Stimulated activated naive B cell treated with anti-CD40 and anti-IgM and Interleukin-4, amounts not matched to agents 10 μg/mL and 1 μg/mL and 100 μg/mL, for 72 hours (primary cell): ENCODE measurements at regions not wholly inside any gene's neighbourhood (a gene's known extent, or its start where the extent isn't known, plus 50 kb on each side); places are given as distances from the start of the nearest gene placed in this dataset.
"Not testable (repeated sequence)": the region's sequence is repeated elsewhere in the genome, so short reads cannot be mapped to it uniquely, and the experiment has no call there.

Experiments
- ATAC-seq, 2 donors: fragments of 150-1000 bp; cut with Tn5 transposase; replicated peaks; 2 replicates each; pipeline ENCODE4 v1.10.0; 2021; ENCODE audit warnings: moderate library complexity in 1 of 2
- DNase-seq: peaks from one replicate; pipeline ENCODE4 v3.0.0; 2021
- H3K27ac Mint-ChIP-seq: one replicate; pipeline ENCODE4 v1.8.0; 2022; ENCODE audit warnings: mild to moderate bottlenecking, mixed read lengths
- H3K27me3 Mint-ChIP-seq, 2 donors: one replicate each; pipeline ENCODE4 v1.8.0; 2022; ENCODE audit warnings: mixed read lengths in 2 of 2
- H3K36me3 Mint-ChIP-seq, 2 donors: one replicate each; pipeline ENCODE4 v1.8.0; 2022; ENCODE audit warnings: mixed read lengths in 2 of 2, mild to moderate bottlenecking in 1 of 2
- H3K4me1 Mint-ChIP-seq, 2 donors: one replicate each; pipeline ENCODE4 v1.8.0; 2022; ENCODE audit warnings: mixed read lengths in 2 of 2, mild to moderate bottlenecking in 1 of 2
- H3K4me3 Mint-ChIP-seq, 2 donors: one replicate each; pipeline ENCODE4 v1.8.0; 2022; ENCODE audit warnings: mild to moderate bottlenecking in 2 of 2, mixed read lengths in 2 of 2, moderate library complexity in 1 of 2
- H3K9me3 Mint-ChIP-seq, 2 donors: one replicate each; pipeline ENCODE4 v1.8.0; 2022; ENCODE audit warnings: mixed read lengths in 2 of 2, mild to moderate bottlenecking in 1 of 2

DNA sequence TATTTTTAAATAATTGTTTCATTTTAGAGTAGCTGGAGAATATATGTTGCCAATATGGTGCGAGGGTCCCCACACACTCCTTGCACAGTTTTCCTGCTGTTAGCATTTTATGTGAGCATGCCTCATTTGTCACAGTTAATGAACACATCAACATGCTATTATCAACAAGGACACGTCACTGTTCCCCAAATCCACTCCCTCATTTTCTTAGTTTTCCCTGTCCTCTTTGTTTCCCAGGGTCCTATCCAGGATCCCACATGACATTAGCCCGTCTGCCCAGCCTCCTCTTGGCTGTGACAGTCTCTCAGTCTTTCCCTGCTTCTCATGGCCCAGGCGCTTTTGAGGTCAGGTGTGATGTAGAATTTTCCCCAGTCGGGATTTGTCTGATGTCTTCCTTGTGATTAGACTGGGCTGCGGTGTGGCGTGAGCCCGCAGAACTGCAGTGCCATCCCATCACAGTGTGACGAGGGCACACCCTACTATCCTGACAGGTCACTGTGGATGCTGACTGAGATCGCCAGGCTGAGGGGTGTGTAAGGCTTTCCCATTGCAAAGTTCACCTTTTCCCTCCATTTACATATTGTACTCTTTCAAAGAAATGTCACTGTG, 450.6 kb upstream of the B3GAT1 start:
- Mint-ChIP-seq H3K4me3 (no peak overlapping the region), H3K27me3 (peaks cover 0 to 9% of the 10 kb centered on the region in 2 donors), H3K27ac (no peak overlapping the region), H3K4me1 (no peaks in the 10 kb centered on the region), H3K36me3 (no peaks in the 10 kb centered on the region), H3K9me3 (peaks cover 0 to 1% of the 10 kb centered on the region in 2 donors)
- DNase-seq, result no peak
- no peak for ATAC-seq

DNA sequence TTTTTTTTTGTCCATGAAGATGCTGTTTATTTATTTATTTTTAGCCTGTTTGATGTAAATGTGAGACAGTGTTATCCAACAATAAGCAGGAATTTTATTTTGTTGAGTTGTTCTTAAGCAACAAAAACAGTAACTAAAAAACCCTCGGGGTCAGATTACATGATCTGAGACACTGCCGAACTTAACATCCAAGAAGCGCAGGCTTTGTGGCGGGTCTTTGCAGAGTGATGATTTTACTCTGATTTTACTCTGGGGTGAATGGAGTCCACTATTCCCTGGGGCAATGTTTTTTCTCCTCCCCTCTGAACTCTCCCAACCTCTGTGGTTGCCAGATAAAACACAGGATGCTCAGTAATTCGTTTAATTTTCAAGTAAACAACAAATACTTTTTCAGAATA, 450.1 kb upstream of the B3GAT1 start:
- peaks cover 0 to 1% of the 10 kb centered on the region in 2 donors for H3K9me3 Mint-ChIP-seq
- H3K36me3 Mint-ChIP-seq, result no peaks in the 10 kb centered on the region
- H3K4me1 Mint-ChIP-seq, result no peaks in the 10 kb centered on the region
- no peak overlapping the region for H3K4me3 Mint-ChIP-seq
- H3K27ac Mint-ChIP-seq, result no peak overlapping the region
- DNase-seq, result no peak
- no peak for ATAC-seq
- peaks cover 0 to 7% of the 10 kb centered on the region in 2 donors for H3K27me3 Mint-ChIP-seq

GRCh38 chr11:134861490-134862104, 449.6 kb upstream of the B3GAT1 start:
- no peak overlapping the region for H3K27ac Mint-ChIP-seq
- no peaks in the 10 kb centered on the region for H3K4me1 Mint-ChIP-seq
- DNase-seq (no peak), ATAC-seq (no peak)
- peaks cover 0 to 1% of the 10 kb centered on the region in 2 donors for H3K9me3 Mint-ChIP-seq
- H3K4me3 Mint-ChIP-seq, result no peak overlapping the region
- peaks cover 0 to 1% of the 10 kb centered on the region in 2 donors for H3K27me3 Mint-ChIP-seq
- no peaks in the 10 kb centered on the region for H3K36me3 Mint-ChIP-seq

GRCh38 chr11:134858783-134859480, 446.9 kb upstream of the B3GAT1 start:
- no peaks in the 10 kb centered on the region for H3K36me3 Mint-ChIP-seq

GRCh38 chr11:134857035-134857434, 445.0 kb upstream of the B3GAT1 start:
- H3K27me3 Mint-ChIP-seq, result peaks cover 0 to 13% of the 10 kb centered on the region in 2 donors
- H3K9me3 Mint-ChIP-seq, result peaks cover 0 to 1% of the 10 kb centered on the region in 2 donors
- no peak overlapping the region for H3K27ac Mint-ChIP-seq
- no peaks in the 10 kb centered on the region for H3K36me3 Mint-ChIP-seq
- DNase-seq (no peak), ATAC-seq (no peak)
- H3K4me3 Mint-ChIP-seq, result no peak overlapping the region
- no peaks in the 10 kb centered on the region for H3K4me1 Mint-ChIP-seq

More at GRCh38 chr11:134858783-134859480, 446.9 kb upstream of the B3GAT1 start:
- H3K27ac Mint-ChIP-seq, result no peak overlapping the region
- DNase-seq (no peak), ATAC-seq (no peak)
- peaks cover 0 to 5% of the 10 kb centered on the region in 2 donors for H3K27me3 Mint-ChIP-seq
- H3K9me3 Mint-ChIP-seq, result peaks cover 0 to 1% of the 10 kb centered on the region in 2 donors
- no peaks in the 10 kb centered on the region for H3K4me1 Mint-ChIP-seq
- no peak overlapping the region for H3K4me3 Mint-ChIP-seq

- peaks cover 0 to 13% of the 10 kb centered on the region in 2 donors for H3K27me3 Mint-ChIP-seq
- ATAC-seq (no peak), DNase-seq (no peak)
- H3K27ac Mint-ChIP-seq, result no peak overlapping the region
- H3K4me1 Mint-ChIP-seq, result no peaks in the 10 kb centered on the region
- H3K9me3 Mint-ChIP-seq, result peaks cover 0 to 1% of the 10 kb centered on the region in 2 donors
- H3K36me3 Mint-ChIP-seq, result no peaks in the 10 kb centered on the region
- H3K4me3 Mint-ChIP-seq, result no peak overlapping the region
Measured at GRCh38 chr11:134856056-134856971, 444.3 kb upstream of the B3GAT1 start.

- H3K27me3 Mint-ChIP-seq, result peaks cover 0 to 13% of the 10 kb centered on the region in 2 donors
- no peak overlapping the region for H3K27ac Mint-ChIP-seq
- H3K4me3 Mint-ChIP-seq, result no peak overlapping the region
- ATAC-seq (no peak), DNase-seq (no peak)
- H3K36me3 Mint-ChIP-seq, result no peaks in the 10 kb centered on the region
- H3K9me3 Mint-ChIP-seq, result no peaks in the 10 kb centered on the region
- no peaks in the 10 kb centered on the region for H3K4me1 Mint-ChIP-seq
Measured at GRCh38 chr11:134853992-134854991, 442.2 kb upstream of the B3GAT1 start.

DNA sequence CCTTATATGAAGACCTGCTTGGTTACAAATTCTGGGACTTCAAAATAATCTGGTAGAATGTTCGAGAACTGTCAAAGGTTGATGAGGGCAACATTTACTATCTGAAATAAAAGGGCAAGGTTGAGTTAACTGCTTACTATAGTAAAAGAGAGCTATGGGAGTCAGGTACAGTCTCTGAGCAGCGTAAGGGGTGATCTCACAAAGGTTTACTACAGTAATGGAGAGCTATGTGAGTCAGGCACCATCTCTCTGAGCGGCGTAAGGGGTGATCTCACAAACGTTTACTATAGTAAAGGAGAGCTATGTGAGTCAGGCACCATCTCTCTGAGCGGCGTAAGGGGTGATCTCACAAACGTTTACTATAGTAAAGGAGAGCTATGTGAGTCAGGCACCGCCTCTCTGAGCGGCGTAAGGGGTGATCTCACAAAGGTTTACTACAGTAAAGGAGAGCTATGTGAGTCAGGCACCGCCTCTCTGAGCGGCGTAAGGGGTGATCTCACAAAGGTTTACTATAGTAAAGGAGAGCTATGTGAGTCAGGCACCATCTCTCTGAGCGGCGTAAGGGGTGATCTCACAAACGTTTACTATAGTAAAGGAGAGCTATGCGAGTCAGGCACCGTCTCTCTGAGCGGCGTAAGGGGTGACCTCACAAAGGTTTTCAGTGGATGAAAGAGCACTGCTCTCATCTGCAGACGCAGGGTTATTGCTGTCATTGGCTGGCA, 439.6 kb upstream of the B3GAT1 start:
- H3K9me3 Mint-ChIP-seq, H3K4me3 Mint-ChIP-seq, H3K27ac Mint-ChIP-seq, ATAC-seq, H3K36me3 Mint-ChIP-seq, H3K4me1 Mint-ChIP-seq, DNase-seq: not testable (repeated sequence)
- peaks cover 0 to 13% of the 10 kb centered on the region in 2 donors for H3K27me3 Mint-ChIP-seq

- no peak for ATAC-seq
- Mint-ChIP-seq H3K27ac (no peak overlapping the region), H3K27me3 (peaks cover 0 to 8% of the 10 kb centered on the region in 2 donors), H3K9me3 (peaks cover 0 to 1% of the 10 kb centered on the region in 2 donors), H3K4me1 (no peaks in the 10 kb centered on the region), H3K4me3 (no peak overlapping the region), H3K36me3 (no peaks in the 10 kb centered on the region)
- DNase-seq, result no peak
Measured at GRCh38 chr11:134850566-134850965, 438.5 kb upstream of the B3GAT1 start.

GRCh38 chr11:134849833-134850232, 437.8 kb upstream of the B3GAT1 start:
- ATAC-seq, result no peak
- Mint-ChIP-seq H3K27me3 (peaks cover 0 to 8% of the 10 kb centered on the region in 2 donors), H3K27ac (no peak overlapping the region), H3K36me3 (no peaks in the 10 kb centered on the region), H3K4me1 (no peaks in the 10 kb centered on the region), H3K9me3 (peaks cover 0 to 1% of the 10 kb centered on the region in 2 donors), H3K4me3 (no peak overlapping the region)
- DNase-seq, result no peak

- peaks cover 0 to 1% of the 10 kb centered on the region in 2 donors for H3K9me3 Mint-ChIP-seq
- H3K4me3 Mint-ChIP-seq, result no peak overlapping the region
- peaks cover 5 to 8% of the 10 kb centered on the region in 2 donors for H3K27me3 Mint-ChIP-seq
- no peaks in the 10 kb centered on the region for H3K4me1 Mint-ChIP-seq
- H3K36me3 Mint-ChIP-seq, result no peaks in the 10 kb centered on the region
- DNase-seq (no peak), ATAC-seq (no peak)
- H3K27ac Mint-ChIP-seq, result no peak overlapping the region
Measured at GRCh38 chr11:134847083-134847715, 435.2 kb upstream of the B3GAT1 start.

GRCh38 chr11:134846328-134847082, 434.5 kb upstream of the B3GAT1 start:
- H3K4me1 Mint-ChIP-seq, result no peaks in the 10 kb centered on the region
- H3K4me3 Mint-ChIP-seq, result no peak overlapping the region
- peaks cover 5 to 8% of the 10 kb centered on the region in 2 donors for H3K27me3 Mint-ChIP-seq
- no peaks in the 10 kb centered on the region for H3K36me3 Mint-ChIP-seq
- H3K9me3 Mint-ChIP-seq, result peaks cover 0 to 1% of the 10 kb centered on the region in 2 donors
- H3K27ac Mint-ChIP-seq, result no peak overlapping the region
- DNase-seq (no peak), ATAC-seq (no peak)
